ENCODE measurements at regions not wholly inside any gene's neighbourhood (a gene's known extent, or its start where the extent isn't known, plus 50 kb on each side); places are given as distances from the start of the nearest gene placed in this dataset.
"Not testable (repeated sequence)": the region's sequence is repeated elsewhere in the genome, so short reads cannot be mapped to it uniquely, and the experiment has no call there.

- not testable (repeated sequence) for ATAC-seq
These were observed 129.1 kb downstream of the CCT8L2 start for GRCh38 chr22:16463472-16463871.

- ATAC-seq = not testable (repeated sequence)
These were observed 145.2 kb downstream of the CCT8L2 start for GRCh38 chr22:16447451-16447850.

- not testable (repeated sequence) for ATAC-seq
These were observed 145.7 kb downstream of the CCT8L2 start for GRCh38 chr22:16446755-16447440.

- ATAC-seq = not testable (repeated sequence)
These were observed 151.6 kb downstream of the CCT8L2 start for GRCh38 chr22:16441014-16441413.

GRCh38 chr22:16423476-16423875 is 169.1 kb downstream of the CCT8L2 start:
- not testable (repeated sequence) for ATAC-seq

GRCh38 chr22:16417498-16417897 is 175.1 kb downstream of the CCT8L2 start:
- ATAC-seq = not testable (repeated sequence)

GRCh38 chr22:16404639-16405038 is 188.0 kb downstream of the CCT8L2 start:
- not testable (repeated sequence) for ATAC-seq

- not testable (repeated sequence) for ATAC-seq
These were observed 188.9 kb downstream of the CCT8L2 start for GRCh38 chr22:16403661-16404060.

- not testable (repeated sequence) for ATAC-seq
These were observed 189.7 kb downstream of the CCT8L2 start for GRCh38 chr22:16402874-16403399.

GRCh38 chr22:16393476-16393875 is 199.1 kb downstream of the CCT8L2 start:
- not testable (repeated sequence) for ATAC-seq

GRCh38 chr22:16391417-16391930 is 201.1 kb downstream of the CCT8L2 start:
- not testable (repeated sequence) for ATAC-seq

GRCh38 chr22:16390541-16391217 is 201.9 kb downstream of the CCT8L2 start:
- not testable (repeated sequence) for ATAC-seq

- ATAC-seq = not testable (repeated sequence)
These were observed 202.6 kb downstream of the CCT8L2 start for GRCh38 chr22:16390046-16390445.

GRCh38 chr22:16389256-16389655 is 203.4 kb downstream of the CCT8L2 start:
- ATAC-seq = not testable (repeated sequence)

GRCh38 chr22:16388616-16389015 is 204.0 kb downstream of the CCT8L2 start:
- ATAC-seq = not testable (repeated sequence)

GRCh38 chr22:16388127-16388526 is 204.5 kb downstream of the CCT8L2 start:
- ATAC-seq = not testable (repeated sequence)

- ATAC-seq = not testable (repeated sequence)
These were observed 205.1 kb downstream of the CCT8L2 start for GRCh38 chr22:16387543-16387942.

GRCh38 chr22:16387088-16387487 is 205.5 kb downstream of the CCT8L2 start:
- ATAC-seq = no peak
- no peak for TF ChIP-seq GLIS3 (CRISPR knock-in tag; IDR thresholded peaks at IDR 0.05)
- no peak for TF ChIP-seq ZC3H10 (CRISPR knock-in tag; IDR thresholded peaks at IDR 0.05)
- TF ChIP-seq TOX (CRISPR knock-in tag; IDR thresholded peaks at IDR 0.05; ENCODE audit: borderline replicate concordance) = no peak
- no peak for TF ChIP-seq ISL1 (CRISPR knock-in tag; IDR thresholded peaks at IDR 0.05)
- no peak for TF ChIP-seq ZFP30 (CRISPR knock-in tag; IDR thresholded peaks at IDR 0.05)
- no peak for TF ChIP-seq ESRRG (CRISPR knock-in tag; IDR thresholded peaks at IDR 0.05)
- no peak for TF ChIP-seq PATZ1 (CRISPR knock-in tag; IDR thresholded peaks at IDR 0.05; ENCODE audit: borderline replicate concordance)
- no peak for TF ChIP-seq ZNF70 (CRISPR knock-in tag; IDR thresholded peaks at IDR 0.05)
- TF ChIP-seq TCF4 (CRISPR knock-in tag; IDR thresholded peaks at IDR 0.05; ENCODE audit: borderline replicate concordance) = no peak
- TF ChIP-seq CSDC2 (CRISPR knock-in tag; IDR thresholded peaks at IDR 0.05) = no peak

Data from SK-N-SH treated with all-trans-retinoic acid at 6 μM for 48 hours (cell line).